GM04504 (cell line): ENCODE measurements at regions not wholly inside any gene's neighbourhood (a gene's known extent, or its start where the extent isn't known, plus 50 kb on each side); places are given as distances from the start of the nearest gene placed in this dataset.

Source experiments
- DNase-seq: peaks from one replicate; pipeline ENCODE4 v3.0.0-alpha.2; 2012; ENCODE audit warnings: low read depth

GRCh38 chr12:132439333-132439904 lies 50.5 kb upstream of the FBRSL1 start:
- no peak for DNase-seq

- no peak for DNase-seq
Observed at GRCh38 chr12:132438726-132439125, 51.2 kb upstream of the FBRSL1 start.

- no peak for DNase-seq
Observed at GRCh38 chr12:132437943-132438700, 51.8 kb upstream of the FBRSL1 start.

GRCh38 chr12:132437252-132437932 lies 52.6 kb upstream of the FBRSL1 start:
- no peak for DNase-seq

GRCh38 chr12:132436791-132437251 lies 53.1 kb upstream of the FBRSL1 start:
- no peak for DNase-seq

GRCh38 chr12:132435486-132436187 lies 54.3 kb upstream of the FBRSL1 start:
- no peak for DNase-seq

- no peak for DNase-seq
Observed at GRCh38 chr12:132433641-132434395, 56.1 kb upstream of the FBRSL1 start.

GRCh38 chr12:132432721-132433577 lies 57.0 kb upstream of the FBRSL1 start:
- no peak for DNase-seq

- no peak for DNase-seq
Observed at GRCh38 chr12:132432126-132432705, 57.7 kb upstream of the FBRSL1 start.

GRCh38 chr12:132430838-132431774 lies 58.8 kb upstream of the FBRSL1 start:
- no peak for DNase-seq

GRCh38 chr12:132429946-132430643 lies 59.9 kb upstream of the FBRSL1 start:
- DNase-seq: no peak

GRCh38 chr12:132429602-132429945 lies 60.4 kb upstream of the FBRSL1 start:
- DNase-seq: no peak

- DNase-seq: no peak
Observed at GRCh38 chr12:132428936-132429601, 60.9 kb upstream of the FBRSL1 start.

GRCh38 chr12:132427999-132428935 lies 61.7 kb upstream of the FBRSL1 start:
- DNase-seq: no peak

GRCh38 chr12:132427174-132427768 lies 62.7 kb upstream of the FBRSL1 start:
- no peak for DNase-seq

GRCh38 chr12:132426349-132427173 lies 63.4 kb upstream of the FBRSL1 start:
- no peak for DNase-seq
